ENCODE measurements at regions not wholly inside any gene's neighbourhood (a gene's known extent, or its start where the extent isn't known, plus 50 kb on each side); places are given as distances from the start of the nearest gene placed in this dataset.
"Not testable (repeated sequence)": the region's sequence is repeated elsewhere in the genome, so short reads cannot be mapped to it uniquely, and the experiment has no call there.

GRCh38 chr9:22617156-22617555, 170.5 kb downstream of the DMRTA1 start:
- Mint-ChIP-seq H3K4me1 (no peaks in the 10 kb centered on the region), H3K27ac (no peak overlapping the region), H3K9me3 (no peaks in the 10 kb centered on the region), H3K4me3 (no peak overlapping the region), H3K27me3 (no peaks in the 10 kb centered on the region), H3K36me3 (no peaks in the 10 kb centered on the region)

- H3K4me3 Mint-ChIP-seq = no peak overlapping the region
- H3K27ac Mint-ChIP-seq = no peak overlapping the region
- H3K27me3 Mint-ChIP-seq = no peaks in the 10 kb centered on the region
- H3K9me3 Mint-ChIP-seq = peaks cover 5% of the 10 kb centered on the region
- no peaks in the 10 kb centered on the region for H3K36me3 Mint-ChIP-seq
- H3K4me1 Mint-ChIP-seq = no peaks in the 10 kb centered on the region
Measured at GRCh38 chr9:22622815-22623214, 176.2 kb downstream of the DMRTA1 start.

- no peaks in the 10 kb centered on the region for H3K36me3 Mint-ChIP-seq
Measured at GRCh38 chr9:22623236-22623635, 176.6 kb downstream of the DMRTA1 start.

GRCh38 chr9:22625540-22625939, 178.9 kb downstream of the DMRTA1 start:
- no peak overlapping the region for H3K27ac Mint-ChIP-seq
- no peaks in the 10 kb centered on the region for H3K36me3 Mint-ChIP-seq
- no peaks in the 10 kb centered on the region for H3K4me1 Mint-ChIP-seq
- no peak overlapping the region for H3K4me3 Mint-ChIP-seq
- H3K27me3 Mint-ChIP-seq = no peaks in the 10 kb centered on the region
- H3K9me3 Mint-ChIP-seq = peaks cover 11% of the 10 kb centered on the region

More at GRCh38 chr9:22623236-22623635, 176.6 kb downstream of the DMRTA1 start:
- peaks cover 5% of the 10 kb centered on the region for H3K9me3 Mint-ChIP-seq
- no peak overlapping the region for H3K27ac Mint-ChIP-seq
- no peak overlapping the region for H3K4me3 Mint-ChIP-seq
- no peaks in the 10 kb centered on the region for H3K27me3 Mint-ChIP-seq
- no peaks in the 10 kb centered on the region for H3K4me1 Mint-ChIP-seq

- H3K4me1 Mint-ChIP-seq = no peaks in the 10 kb centered on the region
- H3K4me3 Mint-ChIP-seq = no peak overlapping the region
- no peaks in the 10 kb centered on the region for H3K27me3 Mint-ChIP-seq
- no peaks in the 10 kb centered on the region for H3K36me3 Mint-ChIP-seq
- no peak overlapping the region for H3K27ac Mint-ChIP-seq
- H3K9me3 Mint-ChIP-seq = no peaks in the 10 kb centered on the region
Measured at GRCh38 chr9:22643541-22643940, 196.9 kb downstream of the DMRTA1 start.

- Mint-ChIP-seq H3K9me3 (no peaks in the 10 kb centered on the region), H3K27ac (no peak overlapping the region), H3K27me3 (no peaks in the 10 kb centered on the region), H3K36me3 (no peaks in the 10 kb centered on the region), H3K4me3 (no peak overlapping the region), H3K4me1 (no peaks in the 10 kb centered on the region)
Measured at GRCh38 chr9:22645893-22646292, 199.3 kb downstream of the DMRTA1 start.

GRCh38 chr9:22649384-22649783, 202.8 kb downstream of the DMRTA1 start:
- H3K4me3 Mint-ChIP-seq = no peak overlapping the region
- no peaks in the 10 kb centered on the region for H3K27me3 Mint-ChIP-seq
- H3K27ac Mint-ChIP-seq = no peak overlapping the region
- no peaks in the 10 kb centered on the region for H3K9me3 Mint-ChIP-seq
- no peaks in the 10 kb centered on the region for H3K36me3 Mint-ChIP-seq
- H3K4me1 Mint-ChIP-seq = no peaks in the 10 kb centered on the region

GRCh38 chr9:22650145-22650544, 203.5 kb downstream of the DMRTA1 start:
- Mint-ChIP-seq H3K4me1 (no peaks in the 10 kb centered on the region), H3K4me3 (no peak overlapping the region), H3K27ac (no peak overlapping the region), H3K36me3 (no peaks in the 10 kb centered on the region), H3K9me3 (no peaks in the 10 kb centered on the region), H3K27me3 (no peaks in the 10 kb centered on the region)

- Mint-ChIP-seq H3K27ac (no peak overlapping the region), H3K27me3 (no peaks in the 10 kb centered on the region), H3K4me3 (no peak overlapping the region), H3K9me3 (no peaks in the 10 kb centered on the region), H3K36me3 (no peaks in the 10 kb centered on the region), H3K4me1 (no peaks in the 10 kb centered on the region)
Measured at GRCh38 chr9:22650946-22651345, 204.3 kb downstream of the DMRTA1 start.

- Mint-ChIP-seq H3K4me1 (no peaks in the 10 kb centered on the region), H3K27ac (no peak overlapping the region), H3K4me3 (no peak overlapping the region), H3K27me3 (no peaks in the 10 kb centered on the region), H3K36me3 (no peaks in the 10 kb centered on the region), H3K9me3 (no peaks in the 10 kb centered on the region)
Measured at GRCh38 chr9:22654833-22655232, 208.2 kb downstream of the DMRTA1 start.

GRCh38 chr9:22657713-22658112, 211.1 kb downstream of the DMRTA1 start:
- no peaks in the 10 kb centered on the region for H3K9me3 Mint-ChIP-seq
- H3K27me3 Mint-ChIP-seq = no peaks in the 10 kb centered on the region

GRCh38 chr9:22658484-22658883, 211.9 kb downstream of the DMRTA1 start:
- not testable (repeated sequence) for H3K4me3 Mint-ChIP-seq, H3K4me1 Mint-ChIP-seq, H3K27ac Mint-ChIP-seq, H3K36me3 Mint-ChIP-seq, H3K27me3 Mint-ChIP-seq, H3K9me3 Mint-ChIP-seq

More at GRCh38 chr9:22657713-22658112, 211.1 kb downstream of the DMRTA1 start:
- Mint-ChIP-seq H3K4me3 (no peak overlapping the region), H3K4me1 (no peaks in the 10 kb centered on the region), H3K36me3 (no peaks in the 10 kb centered on the region), H3K27ac (no peak overlapping the region)

GRCh38 chr9:22682536-22682935, 235.9 kb downstream of the DMRTA1 start:
- H3K36me3 Mint-ChIP-seq = no peaks in the 10 kb centered on the region
- H3K27me3 Mint-ChIP-seq = no peaks in the 10 kb centered on the region
- H3K27ac Mint-ChIP-seq = no peak overlapping the region
- H3K4me3 Mint-ChIP-seq = no peak overlapping the region
- no peaks in the 10 kb centered on the region for H3K9me3 Mint-ChIP-seq
- H3K4me1 Mint-ChIP-seq = no peaks in the 10 kb centered on the region

- Mint-ChIP-seq H3K27me3 (no peaks in the 10 kb centered on the region), H3K36me3 (no peaks in the 10 kb centered on the region), H3K27ac (no peak overlapping the region), H3K4me1 (no peaks in the 10 kb centered on the region), H3K9me3 (no peaks in the 10 kb centered on the region), H3K4me3 (no peak overlapping the region)
Measured at GRCh38 chr9:22682961-22683699, 236.5 kb downstream of the DMRTA1 start.

GRCh38 chr9:22683700-22684075, 237.1 kb downstream of the DMRTA1 start:
- no peaks in the 10 kb centered on the region for H3K36me3 Mint-ChIP-seq
- H3K27me3 Mint-ChIP-seq = no peaks in the 10 kb centered on the region
- H3K27ac Mint-ChIP-seq = no peak overlapping the region
- H3K4me3 Mint-ChIP-seq = no peak overlapping the region
- H3K9me3 Mint-ChIP-seq = no peaks in the 10 kb centered on the region
- H3K4me1 Mint-ChIP-seq = no peaks in the 10 kb centered on the region

- Mint-ChIP-seq H3K9me3 (peaks cover 3% of the 10 kb centered on the region), H3K27ac (no peak overlapping the region), H3K27me3 (no peaks in the 10 kb centered on the region), H3K4me1 (no peaks in the 10 kb centered on the region), H3K36me3 (no peaks in the 10 kb centered on the region), H3K4me3 (no peak overlapping the region)
Measured at GRCh38 chr9:22693156-22693555, 246.5 kb downstream of the DMRTA1 start.

GRCh38 chr9:22700171-22700570, 253.5 kb downstream of the DMRTA1 start:
- H3K9me3 Mint-ChIP-seq = peaks cover 21% of the 10 kb centered on the region
- H3K4me3 Mint-ChIP-seq = no peak overlapping the region
- no peaks in the 10 kb centered on the region for H3K27me3 Mint-ChIP-seq
- no peaks in the 10 kb centered on the region for H3K36me3 Mint-ChIP-seq
- H3K27ac Mint-ChIP-seq = no peak overlapping the region
- H3K4me1 Mint-ChIP-seq = no peaks in the 10 kb centered on the region
